ENCODE measurements at regions not wholly inside any gene's neighbourhood (a gene's known extent, or its start where the extent isn't known, plus 50 kb on each side); places are given as distances from the start of the nearest gene placed in this dataset.
"Not testable (repeated sequence)": the region's sequence is repeated elsewhere in the genome, so short reads cannot be mapped to it uniquely, and the experiment has no call there.

GRCh38 chr2:192551760-192552159 lies 357.0 kb upstream of the TMEFF2 start:
- no peak overlapping the region for H3K4me3 ChIP-seq (ENCODE audit: low read depth, low read length)
- no peak for TF ChIP-seq CTCF (IDR thresholded peaks at IDR 0.05; ENCODE audit: insufficient read depth, low read length)

GRCh38 chr2:192546565-192546964 lies 351.8 kb upstream of the TMEFF2 start:
- no peak for TF ChIP-seq CTCF (IDR thresholded peaks at IDR 0.05; ENCODE audit: insufficient read depth, low read length)
- DNase-seq (ENCODE audit: low read depth) = no peak
- H3K4me3 ChIP-seq (ENCODE audit: low read depth, low read length) = no peak overlapping the region

More at GRCh38 chr2:192551760-192552159, 357.0 kb upstream of the TMEFF2 start:
- no peak for DNase-seq (ENCODE audit: low read depth)

- DNase-seq (ENCODE audit: low read depth) = peak; percentile 83
- no peak overlapping the region for H3K4me3 ChIP-seq (ENCODE audit: low read depth, low read length)
These were observed 349.7 kb upstream of the TMEFF2 start for GRCh38 chr2:192544371-192544955.

GRCh38 chr2:192542148-192543066 lies 347.7 kb upstream of the TMEFF2 start:
- not testable (repeated sequence) for DNase-seq (ENCODE audit: low read depth); H3K4me3 ChIP-seq (ENCODE audit: low read depth, low read length)

More at GRCh38 chr2:192544371-192544955, 349.7 kb upstream of the TMEFF2 start:
- TF ChIP-seq CTCF (IDR thresholded peaks at IDR 0.05; ENCODE audit: insufficient read depth, low read length) = no peak

GRCh38 chr2:192539306-192539705 lies 344.6 kb upstream of the TMEFF2 start:
- TF ChIP-seq CTCF (IDR thresholded peaks at IDR 0.05; ENCODE audit: insufficient read depth, low read length) = no peak
- no peak overlapping the region for H3K4me3 ChIP-seq (ENCODE audit: low read depth, low read length)
- no peak for DNase-seq (ENCODE audit: low read depth)

- no peak overlapping the region for H3K4me3 ChIP-seq (ENCODE audit: low read depth, low read length)
- DNase-seq (ENCODE audit: low read depth) = no peak
- TF ChIP-seq CTCF (IDR thresholded peaks at IDR 0.05; ENCODE audit: insufficient read depth, low read length) = no peak
These were observed 342.3 kb upstream of the TMEFF2 start for GRCh38 chr2:192536922-192537624.

All from fibroblast of the aortic adventitia (primary cell).